Endothelial cell of umbilical vein (primary cell): ENCODE measurements at regions not wholly inside any gene's neighbourhood (a gene's known extent, or its start where the extent isn't known, plus 50 kb on each side); places are given as distances from the start of the nearest gene placed in this dataset.

ENCODE experiments used
- BruUV-seq: library from RNA; stranded (reverse); fragments of 400-500 nt; replicated peaks from 2 replicates; lab custom pipeline; 2021; lab: Mats Ljungman, UMichigan
- CTCF ChIA-PET: fragments of 300-600, 350-600 bp; sonication (Branson Sonifier 250); formaldehyde crosslinking; loops from one replicate; lab custom pipeline; 2021; ENCODE audit warnings: antibody characterized with exemption, inconsistent platforms; lab: Charles Lee
- POLR2A ChIA-PET: fragments of 300-600, 350-600 bp; sonication (Branson Sonifier 250); formaldehyde crosslinking; loops from one replicate; lab custom pipeline; 2021; ENCODE audit warnings: antibody characterized with exemption, inconsistent platforms; lab: Charles Lee
- DNase-seq: peaks from one replicate; pipeline ENCODE4 v3.0.0-alpha.2; 2011; ENCODE audit warnings: low read depth, low spot score
- FAIRE-seq: peaks from 2 replicates; lab custom pipeline; 2011; peaks lifted over from hg19 to GRCh38; lab: Jason Lieb, UNC
- H2AFZ ChIP-seq: 2 replicates; pipeline ENCODE4 v1.6.0; 2012; ENCODE audit warnings: low read depth, low read length, control low read depth, inconsistent platforms
- H3K27ac ChIP-seq: 2 replicates; pipeline ENCODE4 v1.5.1; 2011; ENCODE audit warnings: low read depth, mild to moderate bottlenecking, control low read depth, low read length, moderate library complexity; ENCODE audit not compliant: insufficient read depth
- H3K27me3 ChIP-seq, 2 experiments: 2 replicates each; pipeline versions ENCODE4 v1.6.0 to v1.6.1; 2011; ENCODE audit warnings: low read length in 2 of 2, mixed read lengths in 1 of 2; ENCODE audit not compliant: control insufficient read depth in 2 of 2, insufficient read depth in 2 of 2
- H3K36me3 ChIP-seq, 2 experiments: 2 replicates in 1 of 2; 3 replicates in 1 of 2; pipeline ENCODE4 v1.5.1; 2011; ENCODE audit warnings: low read length in 2 of 2, mild to moderate bottlenecking in 1 of 2, moderate library complexity in 1 of 2; ENCODE audit not compliant: control insufficient read depth in 2 of 2, insufficient read depth in 2 of 2; ENCODE audit errors: extremely low read depth in 1 of 2
- H3K4me1 ChIP-seq: 3 replicates; pipeline ENCODE4 v1.5.1; 2011; ENCODE audit warnings: mild to moderate bottlenecking, low read length; ENCODE audit not compliant: control insufficient read depth, insufficient read depth; ENCODE audit errors: extremely low read depth
- H3K4me2 ChIP-seq: 2 replicates; pipeline ENCODE4 v1.6.1; 2011; ENCODE audit warnings: low read length, control low read depth, mixed read lengths; ENCODE audit not compliant: insufficient read depth
- H3K4me3 ChIP-seq, 3 experiments: fragments of 200-600 bp in 1 of 3; sonication (generic), shearing (Covaris generic) in 1 of 3; replicated peaks in 1 of 3; 2 replicates each; pipeline ENCODE4 v1.5.1; 2011 to 2016; ENCODE audit warnings: control low read depth in 3 of 3, low read length in 3 of 3, mild to moderate bottlenecking in 2 of 3, inconsistent platforms in 1 of 3, low read depth in 1 of 3, moderate library complexity in 1 of 3; ENCODE audit not compliant: insufficient read depth in 1 of 3
- H3K79me2 ChIP-seq: 2 replicates; pipeline ENCODE4 v1.6.0; 2012; ENCODE audit warnings: low read length, inconsistent platforms; ENCODE audit not compliant: control insufficient read depth, insufficient read depth
- H3K9ac ChIP-seq: replicated peaks from 2 replicates; pipeline ENCODE3; 2011; ENCODE audit warnings: low read length, control low read depth; ENCODE audit not compliant: insufficient read depth; ENCODE audit errors: extremely low read depth
- H3K9me1 ChIP-seq: replicated peaks from 3 replicates; pipeline ENCODE4 v1.6.0; 2011; ENCODE audit warnings: mild to moderate bottlenecking, low read length; ENCODE audit not compliant: control insufficient read depth, insufficient read depth; ENCODE audit errors: extremely low read depth
- H3K9me3 ChIP-seq: replicated peaks from 2 replicates; pipeline ENCODE4 v1.5.1; 2012; ENCODE audit warnings: low read length, inconsistent platforms; ENCODE audit not compliant: control insufficient read depth, insufficient read depth
- H4K20me1 ChIP-seq: replicated peaks from 2 replicates; pipeline ENCODE3; 2011; ENCODE audit warnings: mild to moderate bottlenecking, low read length; ENCODE audit not compliant: control insufficient read depth, insufficient read depth; ENCODE audit errors: extremely low read depth
- FOS ChIP-seq: IDR thresholded peaks from 2 replicates; pipeline ENCODE4 v1.6.1; 2011; ENCODE audit warnings: mild to moderate bottlenecking, low read length, moderate library complexity, borderline replicate concordance; ENCODE audit not compliant: insufficient read depth
- GATA2 ChIP-seq: IDR thresholded peaks from 2 replicates; pipeline ENCODE4 v1.7.0; 2011; ENCODE audit warnings: low read depth, mild to moderate bottlenecking, moderate library complexity, mixed read lengths, low read length; ENCODE audit not compliant: insufficient read length, insufficient read depth
- JUN ChIP-seq: IDR thresholded peaks from 2 replicates; pipeline ENCODE4 v1.6.1; 2011; ENCODE audit warnings: borderline replicate concordance, low read depth; ENCODE audit not compliant: insufficient read length, insufficient read depth
- MYC ChIP-seq: IDR thresholded peaks from one replicate; pipeline ENCODE4 v1.6.1; 2011; ENCODE audit warnings: mild to moderate bottlenecking, low read depth, low read length
- POLR2A ChIP-seq: IDR thresholded peaks from 2 replicates; pipeline ENCODE4 v1.6.1; 2012; ENCODE audit warnings: low read depth, mild to moderate bottlenecking, control low read depth, low read length
- POLR2AphosphoS5 ChIP-seq: IDR thresholded peaks from 2 replicates; pipeline ENCODE4 v1.6.1; 2012; ENCODE audit warnings: low read depth, mild to moderate bottlenecking, control low read depth, low read length, moderate library complexity; ENCODE audit not compliant: insufficient read depth
- dilution Hi-C: fragments of 300-500 bp; cut with MboI; formaldehyde crosslinking; loops from one replicate; pipeline ENCODE4 v1.15.0; 2019; ENCODE audit warnings: low sequenced_read_pairs; ENCODE audit not compliant: extremely low pct_ligation_motif_present
- intact Hi-C: fragments of 100-400 bp; cut with micrococcal nuclease; formaldehyde crosslinking; loops from one replicate; pipeline ENCODE4 v1.10.0; 2022

DNA sequence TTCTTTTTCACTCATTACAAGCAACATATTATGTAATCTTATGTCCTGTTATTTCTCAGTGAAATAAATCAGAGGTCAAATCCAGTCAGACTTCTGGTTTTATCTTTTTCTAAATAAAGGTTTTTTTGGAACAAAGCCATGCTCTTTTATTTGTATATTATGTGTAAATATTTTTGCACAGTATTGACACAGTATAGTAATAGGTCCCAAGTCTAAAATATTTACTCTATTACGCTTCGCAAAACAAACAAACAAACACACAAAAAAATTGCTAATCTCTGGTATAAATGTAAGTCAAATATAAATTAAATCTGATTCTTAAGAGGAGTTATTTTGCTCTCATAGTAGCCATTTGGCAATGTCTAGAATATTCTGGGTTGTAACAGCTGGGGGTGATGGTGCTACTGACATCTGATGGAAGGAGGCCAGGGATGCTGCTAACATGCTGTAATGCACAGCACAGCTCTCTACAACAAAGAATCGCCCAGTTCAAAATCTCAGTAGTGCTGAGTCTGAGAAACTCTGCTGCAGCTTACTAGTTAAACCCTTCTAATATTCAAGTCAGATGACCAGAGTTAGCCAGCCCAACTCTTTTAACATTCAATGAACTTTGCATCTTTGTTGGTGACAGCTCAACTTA, 602.1 kb downstream of the RAB28 start:
- intact Hi-C loops (no loop called here), dilution Hi-C loops (no loop called here)
- CTCF ChIA-PET, result no interaction called here
- DNase-seq (no peak), FAIRE-seq (no peak)
- Histone ChIP-seq H3K4me3 (no peak overlapping the region), H3K36me3 (no peaks in the 10 kb centered on the region), H3K79me2 (no peaks in the 10 kb centered on the region), H3K4me1 (no peaks in the 10 kb centered on the region), H3K27me3 (no peaks in the 10 kb centered on the region), H3K9me3 (peaks cover 2% of the 10 kb centered on the region), H4K20me1 (no peaks in the 10 kb centered on the region), H2AFZ (no peak overlapping the region), H3K9me1 (no peaks in the 10 kb centered on the region), H3K4me2 (no peak overlapping the region), H3K27ac (no peak overlapping the region), H3K9ac (no peak overlapping the region)
- POLR2A ChIA-PET, result no interaction called here
- no TSS peak for BruUV-seq
- no peak for TF ChIP-seq JUN

DNA sequence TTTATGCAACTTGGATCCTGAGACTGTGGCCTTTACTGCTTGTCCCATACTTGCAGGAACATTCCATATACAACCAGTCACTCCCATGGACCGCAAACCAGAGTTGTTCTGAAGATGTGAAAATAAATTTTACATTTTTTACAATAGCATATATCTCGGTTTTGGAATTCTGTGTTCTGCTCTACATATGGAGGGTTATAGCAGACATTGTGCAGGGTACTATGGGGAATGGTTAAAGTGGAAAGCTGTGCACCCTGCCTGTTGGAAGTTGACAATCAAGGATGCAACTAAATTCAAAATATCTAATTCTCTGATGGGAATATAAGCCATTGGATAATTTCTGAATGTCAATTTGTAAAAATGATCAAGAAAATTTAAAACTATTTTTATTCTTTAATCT, 603.3 kb downstream of the RAB28 start:
- Histone ChIP-seq H4K20me1 (no peaks in the 10 kb centered on the region), H3K27ac (no peak overlapping the region), H3K79me2 (no peaks in the 10 kb centered on the region), H3K4me1 (no peaks in the 10 kb centered on the region), H3K4me2 (no peak overlapping the region), H3K9me1 (no peaks in the 10 kb centered on the region), H3K4me3 (no peak overlapping the region), H2AFZ (no peak overlapping the region), H3K9me3 (peaks cover 2% of the 10 kb centered on the region), H3K27me3 (no peaks in the 10 kb centered on the region), H3K36me3 (no peaks in the 10 kb centered on the region), H3K9ac (no peak overlapping the region)
- no peak for FAIRE-seq
- intact Hi-C loops (no loop called here), dilution Hi-C loops (no loop called here)
- no TSS peak for BruUV-seq
- no peak for DNase-seq
- CTCF ChIA-PET, result no interaction called here
- TF ChIP-seq GATA2 (no peak), JUN (no peak), MYC (no peak), FOS (no peak), POLR2AphosphoS5 (no peak), POLR2A (no peak)
- POLR2A ChIA-PET, result no interaction called here
